Liver (tissue), 3 donors: ENCODE measurements at regions not wholly inside any gene's neighbourhood (a gene's known extent, or its start where the extent isn't known, plus 50 kb on each side); places are given as distances from the start of the nearest gene placed in this dataset.

Experiments
- ATF3 ChIP-seq: IDR thresholded peaks from 2 replicates; pipeline ENCODE4 v1.6.1; 2016; ENCODE audit warnings: antibody characterized with exemption
- EGR1 ChIP-seq, 2 donors: IDR thresholded peaks; 2 replicates each; pipeline ENCODE4 v1.6.1; 2016 to 2018; ENCODE audit warnings: antibody characterized with exemption in 2 of 2, low read depth in 2 of 2
- TAF1 ChIP-seq: conservative IDR thresholded peaks from 2 replicates; pipeline ENCODE4 v1.6.1; 2016; ENCODE audit warnings: antibody characterized with exemption, mild to moderate bottlenecking
- TF ChIP-seq, protein P1 (sequence below): fragments of 150-350 bp; IDR thresholded peaks from 2 replicates; pipeline ENCODE4 v1.5.1; 2017; ENCODE audit warnings: improper control_type of control experiment, low read depth, low read length; ENCODE audit not compliant: missing input control
- donor health status: healthy.
- donor health status: healthy.

DNA sequence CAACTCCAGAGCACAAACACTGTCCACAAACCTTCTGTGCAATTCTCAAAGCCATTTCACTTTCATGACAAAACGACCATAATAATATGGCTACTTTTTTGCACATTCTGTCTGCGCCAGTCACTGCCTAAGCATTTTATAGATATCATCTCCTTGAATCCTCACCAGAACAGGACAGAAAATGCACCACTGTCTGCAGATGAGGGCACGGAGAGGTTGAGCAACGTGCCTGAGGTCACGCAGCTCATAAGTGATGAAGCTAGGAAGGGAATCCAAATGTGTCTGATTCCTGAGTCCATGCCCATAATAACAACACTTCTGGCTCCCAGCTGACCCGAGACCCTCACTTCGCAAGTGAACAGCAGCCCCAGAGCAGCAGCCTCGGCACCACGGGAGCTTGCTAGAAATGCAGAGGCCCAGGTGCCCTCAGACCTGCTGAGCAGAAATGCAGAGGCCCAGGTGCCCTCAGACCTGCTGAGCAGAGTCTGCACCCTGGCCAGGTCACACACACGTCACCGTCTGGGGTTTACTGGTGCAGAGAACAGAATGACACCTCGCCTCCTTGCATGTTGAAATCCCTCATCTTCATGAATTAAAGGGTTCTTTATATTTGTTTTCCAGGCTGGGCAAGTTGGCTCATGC is 265.2 kb downstream of the BMP7 start:
- no peak for TF ChIP-seq TAF1
- TF ChIP-seq, protein P1, sequence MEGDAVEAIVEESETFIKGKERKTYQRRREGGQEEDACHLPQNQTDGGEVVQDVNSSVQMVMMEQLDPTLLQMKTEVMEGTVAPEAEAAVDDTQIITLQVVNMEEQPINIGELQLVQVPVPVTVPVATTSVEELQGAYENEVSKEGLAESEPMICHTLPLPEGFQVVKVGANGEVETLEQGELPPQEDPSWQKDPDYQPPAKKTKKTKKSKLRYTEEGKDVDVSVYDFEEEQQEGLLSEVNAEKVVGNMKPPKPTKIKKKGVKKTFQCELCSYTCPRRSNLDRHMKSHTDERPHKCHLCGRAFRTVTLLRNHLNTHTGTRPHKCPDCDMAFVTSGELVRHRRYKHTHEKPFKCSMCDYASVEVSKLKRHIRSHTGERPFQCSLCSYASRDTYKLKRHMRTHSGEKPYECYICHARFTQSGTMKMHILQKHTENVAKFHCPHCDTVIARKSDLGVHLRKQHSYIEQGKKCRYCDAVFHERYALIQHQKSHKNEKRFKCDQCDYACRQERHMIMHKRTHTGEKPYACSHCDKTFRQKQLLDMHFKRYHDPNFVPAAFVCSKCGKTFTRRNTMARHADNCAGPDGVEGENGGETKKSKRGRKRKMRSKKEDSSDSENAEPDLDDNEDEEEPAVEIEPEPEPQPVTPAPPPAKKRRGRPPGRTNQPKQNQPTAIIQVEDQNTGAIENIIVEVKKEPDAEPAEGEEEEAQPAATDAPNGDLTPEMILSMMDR, result no peak
- TF ChIP-seq ATF3, result no peak
- TF ChIP-seq EGR1 (IDR thresholded peaks at IDR 0.05; ENCODE audit: low read depth in 2 of 2), result no peak
